Mucosa of stomach (tissue), 1 donor: ENCODE measurements at regions not wholly inside any gene's neighbourhood (a gene's known extent, or its start where the extent isn't known, plus 50 kb on each side); places are given as distances from the start of the nearest gene placed in this dataset.

Experiments
- H3K27me3 ChIP-seq: one replicate; pipeline ENCODE4 v1.7.0; 2013; ENCODE audit warnings: mild to moderate bottlenecking, low read length; ENCODE audit not compliant: control insufficient read depth, insufficient read depth
- H3K36me3 ChIP-seq: one replicate; pipeline ENCODE4 v1.7.0; 2013; ENCODE audit warnings: low read length; ENCODE audit not compliant: control insufficient read depth, insufficient read depth
- H3K4me1 ChIP-seq: one replicate; pipeline ENCODE4 v1.7.0; 2013; ENCODE audit warnings: mild to moderate bottlenecking, low read length; ENCODE audit not compliant: control insufficient read depth, insufficient read depth
- H3K4me3 ChIP-seq: one replicate; pipeline ENCODE4 v1.7.0; 2013; ENCODE audit warnings: low read length
- H3K9ac ChIP-seq: one replicate; pipeline ENCODE4 v1.7.0; 2013; ENCODE audit warnings: mild to moderate bottlenecking, low read length, moderate library complexity
- H3K9me3 ChIP-seq: one replicate; pipeline ENCODE4 v1.7.0; 2013; ENCODE audit warnings: mild to moderate bottlenecking, low read length, moderate library complexity; ENCODE audit not compliant: control insufficient read depth
- donor health status: Pancreatic carcinoma.

DNA sequence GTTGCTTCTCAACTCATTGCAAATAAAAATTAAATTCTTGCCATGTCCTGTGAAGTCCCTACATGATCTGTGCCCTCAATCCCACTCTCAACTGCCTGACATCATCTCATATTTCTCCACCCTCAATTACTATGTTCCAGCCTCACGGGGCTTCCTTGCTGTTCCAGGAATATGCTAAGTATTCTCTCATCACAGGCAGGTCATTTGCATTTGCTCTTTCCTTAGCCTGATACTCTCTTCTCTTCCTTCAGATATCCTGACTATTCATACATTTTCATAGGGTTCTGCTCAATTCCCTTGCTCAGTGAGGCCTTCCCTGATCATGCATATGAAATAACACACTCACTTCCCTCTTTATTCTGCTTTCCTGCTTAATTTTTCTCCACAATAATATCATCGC lies 135.1 kb upstream of the DAB2 start:
- Histone ChIP-seq H3K36me3 (no peaks in the 10 kb centered on the region), H3K4me1 (no peaks in the 10 kb centered on the region), H3K4me3 (no peak overlapping the region), H3K9ac (no peak overlapping the region), H3K9me3 (no peaks in the 10 kb centered on the region), H3K27me3 (no peaks in the 10 kb centered on the region)

DNA sequence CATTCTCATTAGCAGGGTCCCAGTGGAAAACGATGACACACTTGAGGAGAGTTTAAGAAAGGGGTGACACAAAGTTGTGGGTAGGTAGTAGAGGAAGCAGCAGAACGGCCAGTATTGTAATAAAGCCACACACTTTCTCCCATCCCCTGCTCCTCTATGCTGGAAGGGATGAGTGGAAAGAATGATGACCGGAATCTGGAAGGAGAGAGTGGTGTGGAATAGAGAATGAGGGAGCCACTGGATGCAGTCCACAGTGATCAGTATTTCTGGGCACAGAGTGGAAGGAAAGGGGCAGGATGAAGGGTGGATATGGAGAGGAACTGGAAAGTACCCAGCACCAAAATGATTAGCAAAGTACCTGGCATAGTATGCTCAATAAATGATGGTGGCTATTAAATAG lies 133.8 kb upstream of the DAB2 start:
- Histone ChIP-seq H3K9me3 (no peaks in the 10 kb centered on the region), H3K4me3 (no peak overlapping the region), H3K36me3 (no peaks in the 10 kb centered on the region), H3K4me1 (no peaks in the 10 kb centered on the region), H3K9ac (no peak overlapping the region), H3K27me3 (no peaks in the 10 kb centered on the region)

DNA sequence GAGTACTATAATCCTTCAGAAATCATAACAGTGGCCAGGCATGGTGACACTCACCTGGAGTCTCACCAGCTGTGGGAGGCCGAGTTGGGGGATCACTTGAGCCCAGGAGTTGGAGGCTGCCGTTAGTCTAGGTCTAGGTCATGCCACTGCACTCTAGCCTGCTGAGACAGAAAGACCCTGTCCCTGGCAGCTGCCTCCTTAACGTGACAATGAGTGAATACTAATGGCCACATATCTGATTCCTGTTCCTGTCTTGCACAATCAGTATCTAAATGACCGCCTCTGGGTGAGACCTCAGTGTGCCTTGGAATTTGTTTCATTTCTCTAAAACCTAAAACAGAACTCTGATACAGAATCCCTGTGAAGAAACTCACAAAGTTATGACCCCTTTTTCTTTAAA lies 131.0 kb upstream of the DAB2 start:
- H3K27me3 ChIP-seq = no peaks in the 10 kb centered on the region
- no peak overlapping the region for H3K9ac ChIP-seq
- no peaks in the 10 kb centered on the region for H3K36me3 ChIP-seq
- H3K9me3 ChIP-seq = no peaks in the 10 kb centered on the region
- H3K4me1 ChIP-seq = no peaks in the 10 kb centered on the region
- H3K4me3 ChIP-seq = no peak overlapping the region

DNA sequence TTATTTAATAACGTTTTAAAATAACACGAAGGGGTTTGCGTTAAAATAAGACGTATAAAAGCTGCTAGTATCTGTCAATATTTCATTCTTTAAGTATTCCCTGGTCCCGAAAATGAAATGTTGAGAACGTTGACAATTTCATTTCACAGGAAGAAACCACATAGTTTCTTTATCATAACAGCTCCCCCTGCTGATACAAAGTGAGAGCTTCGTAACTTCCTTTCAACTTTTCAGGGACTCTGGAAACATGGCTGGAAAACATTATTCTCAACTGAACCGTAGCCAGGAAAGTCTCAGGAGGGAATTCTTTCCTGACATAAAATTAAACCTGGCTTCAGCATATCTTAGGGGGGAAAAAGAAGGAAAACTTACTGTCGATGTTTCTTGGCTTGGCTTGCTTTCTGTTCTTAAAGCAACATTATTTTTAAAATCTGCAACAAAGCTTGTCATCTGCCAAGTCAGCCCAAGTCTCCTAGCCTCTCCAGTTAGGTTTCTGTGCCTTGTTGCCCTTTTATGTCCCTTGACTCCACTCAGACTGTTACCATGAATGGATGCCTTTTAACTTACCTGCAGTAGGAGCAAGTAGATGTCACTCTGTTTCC lies 122.9 kb upstream of the DAB2 start:
- Histone ChIP-seq H3K36me3 (no peaks in the 10 kb centered on the region), H3K4me3 (no peak overlapping the region), H3K27me3 (no peaks in the 10 kb centered on the region), H3K9ac (no peak overlapping the region), H3K9me3 (no peaks in the 10 kb centered on the region), H3K4me1 (no peaks in the 10 kb centered on the region)

DNA sequence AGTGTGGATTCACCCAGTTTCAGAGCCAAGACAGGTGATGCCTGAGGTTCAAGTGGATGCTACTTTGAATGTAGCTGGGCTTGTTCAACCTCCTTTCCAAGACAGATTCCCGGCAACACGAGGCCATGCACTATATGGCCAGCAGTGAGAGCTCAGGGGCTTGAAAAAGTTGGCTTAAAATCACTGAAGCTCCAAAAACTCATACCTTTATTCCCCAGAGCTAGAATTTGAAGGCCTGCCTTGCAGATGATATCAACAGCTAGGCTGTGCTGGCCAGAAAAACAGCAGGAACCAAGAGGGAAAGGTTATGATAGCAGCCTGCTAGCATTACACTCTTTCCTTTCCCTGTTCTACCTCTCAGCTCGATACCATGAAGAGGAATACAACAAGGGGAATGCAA lies 120.2 kb upstream of the DAB2 start:
- no peak overlapping the region for H3K4me3 ChIP-seq
- H3K27me3 ChIP-seq = no peaks in the 10 kb centered on the region
- no peaks in the 10 kb centered on the region for H3K36me3 ChIP-seq
- no peak overlapping the region for H3K9ac ChIP-seq
- H3K4me1 ChIP-seq = no peaks in the 10 kb centered on the region
- H3K9me3 ChIP-seq = no peaks in the 10 kb centered on the region

DNA sequence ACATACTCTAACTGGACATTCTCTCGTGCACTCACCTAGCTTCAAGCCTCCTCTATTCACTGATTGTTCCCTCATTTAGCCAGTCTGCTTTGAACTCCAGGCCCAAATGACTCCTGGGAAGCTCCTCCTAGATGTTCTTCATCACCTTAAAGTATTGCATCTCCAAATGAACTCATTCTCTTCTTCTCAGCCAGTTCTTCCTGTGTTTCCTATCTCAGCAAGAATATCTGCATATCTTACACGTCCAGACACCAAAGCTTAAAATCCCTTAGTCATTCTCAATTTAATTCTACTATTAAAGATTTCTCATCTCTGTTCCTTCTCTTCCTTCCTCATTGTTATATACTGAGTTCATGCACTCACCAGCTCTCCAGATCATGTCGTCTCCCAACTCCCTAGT lies 118.6 kb upstream of the DAB2 start:
- Histone ChIP-seq H3K36me3 (no peaks in the 10 kb centered on the region), H3K27me3 (no peaks in the 10 kb centered on the region), H3K4me3 (no peak overlapping the region), H3K9me3 (no peaks in the 10 kb centered on the region), H3K9ac (no peak overlapping the region), H3K4me1 (no peaks in the 10 kb centered on the region)

DNA sequence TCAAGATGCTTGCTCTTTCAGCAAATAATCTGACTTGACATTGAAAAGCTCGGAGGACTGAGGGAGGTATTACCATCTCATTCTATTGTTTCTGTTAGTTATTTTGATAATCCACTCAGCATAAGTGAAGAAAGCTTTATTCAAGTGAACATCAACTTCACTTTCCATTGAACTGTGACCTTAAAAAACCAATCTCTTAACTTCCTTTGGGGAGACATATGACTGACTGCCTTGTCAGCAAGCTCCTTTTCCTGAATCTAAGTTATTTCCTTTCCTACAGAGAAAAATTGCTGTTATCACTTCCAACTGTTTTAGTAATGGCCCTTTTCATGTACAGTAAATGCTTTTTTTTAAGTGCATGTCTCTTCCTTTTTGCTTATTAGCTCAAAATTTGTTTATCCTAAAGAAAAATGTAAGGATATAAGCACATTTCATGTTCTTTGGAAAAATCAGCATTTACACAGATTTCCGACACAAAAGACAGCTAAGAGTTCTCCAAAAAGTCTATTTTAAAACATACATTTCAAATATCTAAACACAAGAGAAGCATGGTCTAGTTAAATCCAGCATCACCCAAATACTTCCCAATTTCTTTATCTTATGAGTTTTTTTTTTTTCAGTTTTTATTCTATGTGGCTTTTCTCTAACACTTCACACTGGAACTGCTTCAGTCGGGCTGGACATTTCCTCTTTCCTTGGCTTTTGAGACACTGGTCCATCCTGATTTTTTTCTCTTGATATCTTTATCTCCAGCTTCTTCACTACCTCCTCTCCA lies 117.9 kb upstream of the DAB2 start:
- Histone ChIP-seq H3K36me3 (no peaks in the 10 kb centered on the region), H3K9me3 (no peaks in the 10 kb centered on the region), H3K27me3 (no peaks in the 10 kb centered on the region), H3K9ac (no peak overlapping the region), H3K4me3 (no peak overlapping the region), H3K4me1 (no peaks in the 10 kb centered on the region)

DNA sequence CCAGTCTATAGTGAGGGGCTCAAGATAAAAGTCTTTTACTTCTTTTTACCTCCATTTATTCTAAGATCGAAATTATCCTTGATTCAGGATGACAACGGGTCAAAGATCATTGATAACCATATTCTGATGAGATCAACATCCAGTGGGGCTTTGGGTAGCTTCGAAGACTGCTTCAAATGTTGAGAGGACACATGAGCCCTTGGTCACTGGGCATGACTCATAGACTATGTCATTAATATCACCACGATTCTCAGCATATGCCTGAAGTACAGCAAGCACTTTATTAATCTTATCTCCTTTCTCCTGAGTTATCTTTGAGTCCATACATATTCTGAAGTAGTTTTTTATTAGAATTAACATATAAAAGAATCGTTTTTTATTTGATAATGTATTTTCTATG lies 117.1 kb upstream of the DAB2 start:
- Histone ChIP-seq H3K36me3 (no peaks in the 10 kb centered on the region), H3K4me3 (no peak overlapping the region), H3K9me3 (no peaks in the 10 kb centered on the region), H3K9ac (no peak overlapping the region), H3K4me1 (no peaks in the 10 kb centered on the region), H3K27me3 (no peaks in the 10 kb centered on the region)

DNA sequence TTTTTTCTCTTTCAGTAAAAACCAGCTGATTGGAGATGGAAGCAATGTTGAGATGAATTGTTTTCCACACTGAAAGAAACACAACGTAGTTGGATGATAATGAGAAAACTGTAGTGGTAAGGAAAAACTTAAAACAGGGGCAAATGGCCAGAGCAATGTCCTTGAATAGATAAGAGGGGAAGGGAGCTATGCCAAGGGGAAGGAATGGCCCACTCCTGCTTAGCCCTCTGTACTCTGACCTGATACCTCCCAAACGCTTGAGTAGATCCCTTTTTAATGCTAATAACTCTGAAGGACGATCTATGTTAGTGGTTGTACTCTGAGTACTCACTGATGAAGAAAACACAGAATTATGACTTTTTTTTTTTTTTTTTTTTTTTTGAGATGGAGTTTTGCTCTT lies 114.7 kb upstream of the DAB2 start:
- H3K9ac ChIP-seq = no peak overlapping the region
- no peaks in the 10 kb centered on the region for H3K9me3 ChIP-seq
- H3K4me3 ChIP-seq = no peak overlapping the region
- no peaks in the 10 kb centered on the region for H3K4me1 ChIP-seq
- H3K27me3 ChIP-seq = no peaks in the 10 kb centered on the region
- no peaks in the 10 kb centered on the region for H3K36me3 ChIP-seq

DNA sequence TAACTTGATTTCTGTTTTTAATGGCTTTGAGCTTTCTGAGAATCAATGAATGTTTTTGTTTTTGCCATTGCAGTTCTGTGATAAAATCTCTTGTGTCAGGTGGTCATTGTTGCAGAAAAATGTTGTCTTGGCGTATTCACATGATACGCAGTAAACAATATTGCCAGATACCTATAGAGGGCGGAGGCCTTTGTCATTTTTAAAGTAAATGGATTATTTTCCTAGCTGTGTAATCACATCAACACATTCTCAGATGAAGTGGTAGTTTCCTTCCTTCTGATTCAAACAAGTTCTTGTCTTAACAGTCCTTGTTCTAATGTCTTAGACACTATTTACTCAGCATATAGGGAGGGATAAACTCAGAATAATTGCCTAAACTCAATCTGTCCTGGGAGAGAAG lies 109.9 kb upstream of the DAB2 start:
- Histone ChIP-seq H3K9ac (no peak overlapping the region), H3K27me3 (no peaks in the 10 kb centered on the region), H3K36me3 (no peaks in the 10 kb centered on the region), H3K9me3 (no peaks in the 10 kb centered on the region), H3K4me3 (no peak overlapping the region), H3K4me1 (no peaks in the 10 kb centered on the region)

DNA sequence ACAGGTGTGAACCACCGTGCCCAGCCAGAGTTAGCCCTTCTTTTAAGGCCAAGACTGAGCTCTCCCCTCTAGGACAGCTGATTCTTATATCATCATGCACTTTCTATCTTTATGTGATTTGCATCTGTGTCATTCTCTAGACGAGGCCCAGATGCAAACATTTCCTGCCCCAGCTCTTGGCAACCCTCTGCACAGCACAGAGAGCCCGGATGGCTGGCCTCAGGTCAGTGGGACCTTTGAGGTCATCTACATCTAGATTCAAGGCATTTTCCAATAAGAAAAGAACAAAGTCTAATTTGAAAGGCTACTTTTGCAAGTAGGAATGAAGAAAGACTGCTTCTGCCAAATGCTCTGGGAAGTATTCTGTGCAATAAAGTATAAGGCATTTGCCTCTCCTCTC lies 109.0 kb upstream of the DAB2 start:
- H3K36me3 ChIP-seq = no peaks in the 10 kb centered on the region
- H3K4me3 ChIP-seq = no peak overlapping the region
- no peaks in the 10 kb centered on the region for H3K9me3 ChIP-seq
- no peaks in the 10 kb centered on the region for H3K27me3 ChIP-seq
- H3K9ac ChIP-seq = no peak overlapping the region
- H3K4me1 ChIP-seq = no peaks in the 10 kb centered on the region

DNA sequence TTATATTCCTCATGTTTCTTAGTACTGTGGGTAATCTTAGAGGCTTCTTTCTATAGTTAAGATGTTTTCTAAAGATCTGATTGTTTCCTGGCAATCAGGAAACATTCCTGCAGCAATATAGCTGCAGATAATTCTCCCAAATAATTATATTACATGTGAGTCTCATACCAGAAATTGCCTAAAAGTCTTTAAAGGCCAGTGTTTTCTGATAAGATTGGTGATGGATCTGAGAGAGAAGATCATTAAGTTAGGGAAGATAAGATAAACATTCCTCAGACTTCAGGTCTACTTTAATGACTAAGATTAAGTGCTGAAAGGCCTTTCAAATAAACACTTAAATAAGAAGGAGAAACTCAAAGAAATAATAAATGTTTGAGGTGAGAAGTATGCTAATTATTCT lies 107.7 kb upstream of the DAB2 start:
- no peaks in the 10 kb centered on the region for H3K4me1 ChIP-seq
- no peak overlapping the region for H3K4me3 ChIP-seq

DNA sequence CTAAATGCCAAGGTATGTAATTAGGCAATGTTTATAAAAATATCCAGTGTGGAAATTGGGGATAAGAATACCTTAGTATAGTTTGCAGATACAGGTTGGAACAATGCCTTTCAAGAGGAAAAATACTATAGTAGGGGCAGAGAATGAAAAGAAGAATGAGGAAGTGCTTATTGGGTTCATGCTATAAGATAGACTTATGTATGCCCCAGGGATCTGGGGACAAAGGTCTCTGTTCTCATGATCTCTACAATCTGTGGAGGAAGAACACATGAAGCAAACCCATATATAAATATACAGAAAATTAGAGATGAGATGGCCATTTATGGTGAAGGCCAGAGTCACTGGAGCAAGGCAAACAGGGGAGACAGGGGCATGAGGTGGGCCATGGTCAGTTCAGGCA lies 106.5 kb upstream of the DAB2 start:
- Histone ChIP-seq H3K36me3 (no peaks in the 10 kb centered on the region), H3K4me1 (no peaks in the 10 kb centered on the region), H3K27me3 (no peaks in the 10 kb centered on the region), H3K4me3 (no peak overlapping the region), H3K9ac (no peak overlapping the region), H3K9me3 (no peaks in the 10 kb centered on the region)

More for the DNA sequence above, 107.7 kb upstream of the DAB2 start:
- Histone ChIP-seq H3K36me3 (no peaks in the 10 kb centered on the region), H3K9ac (no peak overlapping the region), H3K9me3 (no peaks in the 10 kb centered on the region), H3K27me3 (no peaks in the 10 kb centered on the region)
